ENCODE measurements at regions not wholly inside any gene's neighbourhood (a gene's known extent, or its start where the extent isn't known, plus 50 kb on each side); places are given as distances from the start of the nearest gene placed in this dataset.

DNA sequence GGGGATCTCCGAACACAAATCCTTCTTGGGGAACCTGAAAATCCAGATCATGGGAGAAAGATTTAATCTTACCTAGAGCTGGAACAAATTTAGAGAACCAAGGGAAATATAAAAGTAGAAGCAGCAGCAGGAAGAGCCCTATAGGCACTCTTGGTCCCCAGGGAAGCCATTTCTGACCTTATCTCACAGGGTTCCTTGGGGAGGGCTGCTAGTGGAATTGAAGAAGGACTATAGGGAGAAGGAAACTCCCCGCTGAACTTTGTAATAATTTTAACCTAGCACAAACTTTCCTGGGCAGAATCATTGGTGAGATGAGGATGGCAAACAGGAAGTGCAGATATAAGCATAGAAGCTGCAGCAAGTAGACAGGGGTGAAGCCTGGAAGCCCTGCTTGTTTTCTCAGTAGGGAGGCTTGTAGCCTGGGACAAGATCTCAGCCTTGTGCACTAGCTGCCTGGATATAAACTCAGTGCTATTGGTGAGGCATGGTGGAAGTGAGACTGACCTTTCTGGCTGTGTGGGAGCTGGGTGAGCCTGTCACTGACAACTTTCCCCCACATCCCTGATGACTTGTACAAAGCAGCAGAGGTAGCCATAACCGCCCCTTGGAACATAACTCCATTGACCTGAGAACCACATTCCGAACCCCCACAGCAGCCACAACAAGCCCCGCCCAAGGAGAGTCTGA, 343.0 kb upstream of the TGFBR2 start:
- H3K4me3 ChIP-seq (ENCODE audit: low read depth, low read length), result no peak overlapping the region
- no peak for DNase-seq (ENCODE audit: low read depth)
- TF ChIP-seq, protein P1, sequence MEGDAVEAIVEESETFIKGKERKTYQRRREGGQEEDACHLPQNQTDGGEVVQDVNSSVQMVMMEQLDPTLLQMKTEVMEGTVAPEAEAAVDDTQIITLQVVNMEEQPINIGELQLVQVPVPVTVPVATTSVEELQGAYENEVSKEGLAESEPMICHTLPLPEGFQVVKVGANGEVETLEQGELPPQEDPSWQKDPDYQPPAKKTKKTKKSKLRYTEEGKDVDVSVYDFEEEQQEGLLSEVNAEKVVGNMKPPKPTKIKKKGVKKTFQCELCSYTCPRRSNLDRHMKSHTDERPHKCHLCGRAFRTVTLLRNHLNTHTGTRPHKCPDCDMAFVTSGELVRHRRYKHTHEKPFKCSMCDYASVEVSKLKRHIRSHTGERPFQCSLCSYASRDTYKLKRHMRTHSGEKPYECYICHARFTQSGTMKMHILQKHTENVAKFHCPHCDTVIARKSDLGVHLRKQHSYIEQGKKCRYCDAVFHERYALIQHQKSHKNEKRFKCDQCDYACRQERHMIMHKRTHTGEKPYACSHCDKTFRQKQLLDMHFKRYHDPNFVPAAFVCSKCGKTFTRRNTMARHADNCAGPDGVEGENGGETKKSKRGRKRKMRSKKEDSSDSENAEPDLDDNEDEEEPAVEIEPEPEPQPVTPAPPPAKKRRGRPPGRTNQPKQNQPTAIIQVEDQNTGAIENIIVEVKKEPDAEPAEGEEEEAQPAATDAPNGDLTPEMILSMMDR (conservative IDR thresholded peaks at IDR 0.05; ENCODE audit: low read depth, low read length), result no peak

DNA sequence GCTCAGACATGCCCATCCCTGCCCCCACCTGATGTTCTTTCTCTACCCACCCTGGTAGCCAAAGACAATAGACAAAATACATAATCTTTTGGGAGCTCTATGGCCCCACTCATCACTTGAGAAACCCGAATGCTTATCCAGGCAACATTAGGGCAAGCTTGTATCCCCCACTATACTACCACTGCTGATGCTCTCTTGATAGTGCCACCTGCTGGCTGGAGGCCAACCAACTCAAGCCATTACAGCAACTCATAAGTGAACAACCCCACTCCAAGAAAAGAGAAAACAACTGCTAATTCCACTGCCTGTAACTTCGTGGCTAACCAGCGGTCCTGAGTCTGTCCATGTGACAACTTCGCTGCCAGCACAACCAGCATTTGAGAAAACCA, 342.5 kb upstream of the TGFBR2 start:
- H3K4me3 ChIP-seq (ENCODE audit: low read depth, low read length), result no peak overlapping the region
- DNase-seq (ENCODE audit: low read depth), result no peak
- TF ChIP-seq, protein P1 (conservative IDR thresholded peaks at IDR 0.05; ENCODE audit: low read depth, low read length), result no peak

DNA sequence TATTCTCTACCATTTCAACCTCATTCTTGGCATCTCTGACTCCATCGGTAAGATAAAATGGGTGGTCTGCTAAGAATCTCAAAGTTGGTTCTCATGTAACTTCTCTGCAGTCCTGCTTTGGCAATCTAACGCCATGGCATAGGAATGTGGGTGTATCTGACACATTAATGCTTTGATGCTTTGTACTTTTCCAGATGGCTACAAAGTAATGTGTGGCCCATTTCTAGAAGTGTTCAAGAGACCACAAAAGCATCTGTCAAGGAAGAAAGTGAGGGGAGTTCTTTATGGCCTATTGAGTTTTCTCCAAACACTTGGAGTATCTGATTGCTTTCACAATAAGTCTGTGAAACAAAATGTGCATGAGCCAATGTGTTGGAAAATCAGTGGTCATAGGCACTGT, 339.9 kb upstream of the TGFBR2 start:
- no peak for DNase-seq (ENCODE audit: low read depth)
- TF ChIP-seq, protein P1 (conservative IDR thresholded peaks at IDR 0.05; ENCODE audit: low read depth, low read length), result no peak
- H3K4me3 ChIP-seq (ENCODE audit: low read depth, low read length), result no peak overlapping the region

- TF ChIP-seq, protein P1 (conservative IDR thresholded peaks at IDR 0.05; ENCODE audit: low read depth, low read length), result no peak
- H3K4me3 ChIP-seq (ENCODE audit: low read depth, low read length), result no peak overlapping the region
- no peak for DNase-seq (ENCODE audit: low read depth)
Observed at GRCh38 chr3:30268288-30268687, 338.1 kb upstream of the TGFBR2 start.

DNA sequence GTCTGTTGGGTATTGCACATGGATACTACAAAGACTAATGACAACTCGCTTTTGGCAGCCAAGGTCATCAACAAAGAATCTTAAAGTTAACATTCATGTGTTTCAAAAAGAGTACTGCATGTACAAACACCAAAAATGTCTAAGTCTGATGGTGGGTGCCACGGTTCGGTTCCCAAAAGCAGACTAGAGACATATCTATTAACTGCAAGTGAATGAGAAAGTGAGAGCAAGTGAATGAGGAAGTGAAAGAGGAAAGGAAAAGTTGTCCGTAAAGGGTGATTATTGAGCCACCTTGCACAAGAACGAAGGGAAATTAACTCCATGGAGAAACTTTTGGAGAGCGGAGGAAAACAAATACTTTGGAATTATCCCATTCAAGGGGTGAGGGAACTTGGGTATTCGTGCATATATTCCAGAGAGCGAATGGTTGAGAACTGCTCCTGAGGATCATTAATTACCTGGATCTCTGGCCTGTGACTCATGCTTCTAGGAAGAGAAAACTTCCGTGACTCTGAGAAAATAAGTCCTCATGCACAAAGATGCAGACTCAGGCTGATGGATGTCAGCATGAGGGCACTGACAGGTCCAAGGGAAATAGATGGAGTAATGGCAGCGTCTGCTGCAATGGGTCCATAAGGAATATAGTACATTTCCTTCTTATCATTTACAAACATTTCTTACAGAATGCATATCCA, 336.5 kb upstream of the TGFBR2 start:
- DNase-seq (ENCODE audit: low read depth), result no peak
- TF ChIP-seq, protein P1 (conservative IDR thresholded peaks at IDR 0.05; ENCODE audit: low read depth, low read length), result no peak
- H3K4me3 ChIP-seq (ENCODE audit: low read depth, low read length), result no peak overlapping the region

DNA sequence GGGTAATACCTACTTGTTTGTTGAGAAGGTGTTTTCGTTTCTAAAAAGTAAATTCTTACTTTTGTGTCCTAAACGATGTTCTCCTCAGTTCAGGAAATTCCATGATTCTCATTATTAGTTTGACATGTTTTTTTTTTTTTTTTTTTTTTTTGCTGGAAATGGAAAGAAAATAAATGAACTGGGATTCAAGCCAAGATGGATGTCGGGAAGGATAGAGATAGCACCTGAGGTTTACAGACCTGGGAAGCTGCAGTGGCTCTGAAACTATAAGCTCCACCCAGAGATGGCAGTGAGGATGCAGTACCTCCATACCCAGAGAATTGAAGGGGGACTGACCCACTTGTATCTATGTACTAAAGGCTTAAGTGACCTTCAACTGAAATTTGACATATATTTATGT, 334.6 kb upstream of the TGFBR2 start:
- TF ChIP-seq, protein P1 (conservative IDR thresholded peaks at IDR 0.05; ENCODE audit: low read depth, low read length), result no peak
- no peak overlapping the region for H3K4me3 ChIP-seq (ENCODE audit: low read depth, low read length)
- no peak for DNase-seq (ENCODE audit: low read depth)
